GM12892 (cell line): ENCODE measurements at regions not wholly inside any gene's neighbourhood (a gene's known extent, or its start where the extent isn't known, plus 50 kb on each side); places are given as distances from the start of the nearest gene placed in this dataset.

Experiments used
- POLR2A ChIP-seq: IDR thresholded peaks from 2 replicates; pipeline ENCODE4 v1.6.1; 2011; ENCODE audit warnings: low read depth, low read length, control low read depth
- POLR2AphosphoS5 ChIP-seq: IDR thresholded peaks from 2 replicates; pipeline ENCODE4 v1.6.1; 2011; ENCODE audit warnings: low read depth, low read length, control low read depth

GRCh38 chr2:129181963-129182362 lies 797.5 kb upstream of the RAB6C start:
- TF ChIP-seq POLR2AphosphoS5 (no peak), POLR2A (no peak)
